ENCODE measurements at regions not wholly inside any gene's neighbourhood (a gene's known extent, or its start where the extent isn't known, plus 50 kb on each side); places are given as distances from the start of the nearest gene placed in this dataset.

GRCh38 chr18:30811580-30811979, 231.0 kb downstream of the DSC3 start:
- H3K27ac ChIP-seq (ENCODE audit: control insufficient read depth, insufficient read depth, low read length), result no peak overlapping the region
- dilution Hi-C loops (cut with MboI; ENCODE audit: extremely low pct_ligation_motif_present, low sequenced_read_pairs), result no loop called here
- DNase-seq (ENCODE audit: low read depth, low spot score) (no peak), FAIRE-seq (no peak)
- H2AFZ ChIP-seq (ENCODE audit: control insufficient read depth, low read length), result no peak overlapping the region
- no peak overlapping the region for H3K9ac ChIP-seq (ENCODE audit: control insufficient read depth, extremely low read depth, insufficient read depth, low read length)
- no peaks in the 10 kb centered on the region for H3K27me3 ChIP-seq (ENCODE audit: control insufficient read depth, extremely low read depth, insufficient read depth, low read length)
- TF ChIP-seq CTCF (optimal IDR thresholded peaks at IDR 0.05 in 1 of 3, IDR thresholded peaks at IDR 0.05 in 1 of 3, conservative IDR thresholded peaks at IDR 0.05 in 1 of 3; ENCODE audit: extremely low read depth in 1 of 3, insufficient read depth in 2 of 3, low read length in 3 of 3), result no peak
- H3K4me1 ChIP-seq (ENCODE audit: control insufficient read depth, extremely low read depth, insufficient read depth, low read length), result no peaks in the 10 kb centered on the region
- H3K4me2 ChIP-seq (ENCODE audit: control insufficient read depth, extremely low read depth, insufficient read depth, low read depth, low read length), result no peak overlapping the region
- no peaks in the 10 kb centered on the region for H4K20me1 ChIP-seq (ENCODE audit: control insufficient read depth, extremely low read depth, insufficient read depth, low read length)
- no peak overlapping the region for H3K4me3 ChIP-seq (ENCODE audit: control insufficient read depth in 2 of 3, extremely low read depth in 1 of 3, insufficient read depth in 2 of 3, low read depth in 1 of 3, low read length in 3 of 3)
- H3K79me2 ChIP-seq (ENCODE audit: control insufficient read depth, insufficient read depth, low read length), result no peaks in the 10 kb centered on the region
- no peaks in the 10 kb centered on the region for H3K36me3 ChIP-seq (ENCODE audit: control insufficient read depth in 2 of 2, extremely low read depth in 1 of 2, insufficient read depth in 2 of 2, low read length in 2 of 2)
- no peaks in the 10 kb centered on the region for H3K9me3 ChIP-seq (ENCODE audit: control insufficient read depth, low read depth, low read length)
- no peaks in the 10 kb centered on the region for H3K9me1 ChIP-seq (ENCODE audit: control insufficient read depth, extremely low read depth, insufficient read depth, low read length)

- no peak for DNase-seq (ENCODE audit: low read depth, low spot score)
- no peak for FAIRE-seq
- H3K4me1 ChIP-seq (ENCODE audit: control insufficient read depth, extremely low read depth, insufficient read depth, low read length), result no peaks in the 10 kb centered on the region
- H4K20me1 ChIP-seq (ENCODE audit: control insufficient read depth, extremely low read depth, insufficient read depth, low read length), result no peaks in the 10 kb centered on the region
- no peak overlapping the region for H3K9ac ChIP-seq (ENCODE audit: control insufficient read depth, extremely low read depth, insufficient read depth, low read length)
- no peaks in the 10 kb centered on the region for H3K9me1 ChIP-seq (ENCODE audit: control insufficient read depth, extremely low read depth, insufficient read depth, low read length)
- H2AFZ ChIP-seq (ENCODE audit: control insufficient read depth, low read length), result no peak overlapping the region
- no peaks in the 10 kb centered on the region for H3K27me3 ChIP-seq (ENCODE audit: control insufficient read depth, extremely low read depth, insufficient read depth, low read length)
- no peak overlapping the region for H3K4me3 ChIP-seq (ENCODE audit: control insufficient read depth in 2 of 3, extremely low read depth in 1 of 3, insufficient read depth in 2 of 3, low read depth in 1 of 3, low read length in 3 of 3)
- no peaks in the 10 kb centered on the region for H3K9me3 ChIP-seq (ENCODE audit: control insufficient read depth, low read depth, low read length)
- H3K27ac ChIP-seq (ENCODE audit: control insufficient read depth, insufficient read depth, low read length), result no peak overlapping the region
- H3K4me2 ChIP-seq (ENCODE audit: control insufficient read depth, extremely low read depth, insufficient read depth, low read depth, low read length), result no peak overlapping the region
- H3K79me2 ChIP-seq (ENCODE audit: control insufficient read depth, insufficient read depth, low read length), result no peaks in the 10 kb centered on the region
- no peak for TF ChIP-seq CTCF (optimal IDR thresholded peaks at IDR 0.05 in 1 of 3, IDR thresholded peaks at IDR 0.05 in 1 of 3, conservative IDR thresholded peaks at IDR 0.05 in 1 of 3; ENCODE audit: extremely low read depth in 1 of 3, insufficient read depth in 2 of 3, low read length in 3 of 3)
- no peak for TF ChIP-seq EZH2 (IDR thresholded peaks at IDR 0.05; ENCODE audit: low read length)
- no peaks in the 10 kb centered on the region for H3K36me3 ChIP-seq (ENCODE audit: control insufficient read depth in 2 of 2, extremely low read depth in 1 of 2, insufficient read depth in 2 of 2, low read length in 2 of 2)
- dilution Hi-C loops (cut with MboI; ENCODE audit: extremely low pct_ligation_motif_present, low sequenced_read_pairs), result no loop called here
Measured at GRCh38 chr18:30810580-30810979, 232.0 kb downstream of the DSC3 start.

Data from keratinocyte (primary cell).